Activated T-helper 2 cell treated with anti-CD3 and anti-CD28 coated beads, Interferon-gamma antibody, Interleukin-2, Interleukin-4, amounts not matched to agents 10 μg/mL and 5 μg/mL and 100 μg/mL, durations not matched to agents 14 hours and 24 hours and 36 hours (primary cell): ENCODE measurements at regions not wholly inside any gene's neighbourhood (a gene's known extent, or its start where the extent isn't known, plus 50 kb on each side); places are given as distances from the start of the nearest gene placed in this dataset.

Experiments
- DNase-seq: peaks from one replicate; pipeline ENCODE4 v3.0.0; 2021; ENCODE audit warnings: low spot score
- H3K27ac Mint-ChIP-seq: one replicate; pipeline ENCODE4 v1.8.0; 2021; ENCODE audit warnings: mixed read lengths
- H3K27me3 Mint-ChIP-seq: one replicate; pipeline ENCODE4 v1.8.0; 2021; ENCODE audit warnings: low read depth, mixed read lengths
- H3K36me3 Mint-ChIP-seq: one replicate; pipeline ENCODE4 v1.8.0; 2021; ENCODE audit warnings: low read depth, mixed read lengths
- H3K4me1 Mint-ChIP-seq: one replicate; pipeline ENCODE4 v1.8.0; 2021; ENCODE audit warnings: low read depth, mixed read lengths
- H3K4me3 Mint-ChIP-seq: one replicate; pipeline ENCODE4 v1.8.0; 2021; ENCODE audit warnings: low read depth, mild to moderate bottlenecking, moderate library complexity, mixed read lengths
- H3K9me3 Mint-ChIP-seq: one replicate; pipeline ENCODE4 v1.8.0; 2021; ENCODE audit warnings: mixed read lengths
- intact Hi-C: fragments of 100-400 bp; cut with micrococcal nuclease; formaldehyde crosslinking; loops from one replicate; pipeline ENCODE4 v1.15.1; 2023

DNA sequence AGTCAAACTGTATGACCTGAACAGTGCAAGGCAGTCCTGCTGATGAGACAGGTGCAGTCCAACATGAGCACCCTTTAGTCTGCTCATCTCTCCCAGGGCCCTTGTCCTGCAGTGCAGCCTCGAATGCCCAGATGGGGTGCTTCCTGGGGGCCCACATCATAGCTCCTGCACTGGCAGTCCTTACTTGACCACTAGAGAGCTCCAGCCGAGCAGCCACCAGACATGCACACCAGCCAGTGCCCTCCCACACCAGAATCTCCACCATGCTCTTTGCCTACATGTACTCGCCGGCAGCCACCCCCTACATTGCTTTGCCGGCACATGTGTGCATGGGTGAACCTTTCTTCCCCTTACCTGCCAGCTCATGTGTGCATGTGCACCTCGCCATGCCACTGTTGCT is 188.8 kb upstream of the GULP1 start:
- Mint-ChIP-seq H3K4me1 (no peaks in the 10 kb centered on the region), H3K4me3 (no peak overlapping the region), H3K27me3 (no peaks in the 10 kb centered on the region), H3K9me3 (no peaks in the 10 kb centered on the region), H3K36me3 (no peaks in the 10 kb centered on the region), H3K27ac (no peak overlapping the region)
- DNase-seq: no peak
- intact Hi-C loops: no loop called here

DNA sequence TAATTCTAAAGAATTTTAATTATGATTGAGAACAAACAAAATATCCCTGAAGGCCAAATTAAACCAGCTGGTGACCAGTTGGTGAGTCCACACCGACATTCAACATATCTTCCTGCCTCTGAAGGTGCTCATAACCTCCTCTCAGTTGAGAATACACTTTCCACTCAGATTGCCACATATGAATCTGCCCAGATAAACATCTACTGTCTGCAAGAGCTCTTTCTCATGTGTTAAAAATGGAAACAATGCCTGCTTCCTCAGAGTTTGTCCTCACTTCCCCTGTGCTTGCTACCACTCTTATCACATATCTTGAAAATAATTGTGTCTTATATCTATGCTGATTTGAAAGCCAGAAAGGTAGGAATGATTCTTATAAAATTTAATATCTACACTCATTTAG is 177.7 kb upstream of the GULP1 start:
- intact Hi-C loops: no loop called here
- Mint-ChIP-seq H3K27ac (no peak overlapping the region), H3K4me1 (no peaks in the 10 kb centered on the region), H3K27me3 (no peaks in the 10 kb centered on the region), H3K9me3 (no peaks in the 10 kb centered on the region), H3K4me3 (no peak overlapping the region), H3K36me3 (no peaks in the 10 kb centered on the region)
- no peak for DNase-seq

DNA sequence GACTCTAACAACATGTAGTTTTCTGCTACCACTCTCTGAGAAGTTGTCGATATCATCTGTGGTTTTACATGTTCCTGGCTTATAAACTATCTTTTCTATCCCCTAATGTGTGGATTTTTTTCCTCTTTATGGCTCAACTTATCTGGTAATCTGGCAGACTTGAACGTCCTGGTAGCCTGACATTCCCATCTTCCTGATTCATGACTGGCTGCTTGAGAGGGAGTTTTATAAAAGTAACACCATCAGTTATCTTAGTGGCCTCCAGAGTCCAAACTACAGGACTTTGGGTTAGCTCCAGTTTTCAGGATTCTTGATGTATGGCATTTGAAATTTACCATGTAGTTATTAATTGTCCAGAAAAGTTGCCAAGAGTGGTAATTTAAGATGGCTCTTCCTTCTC is 174.0 kb upstream of the GULP1 start:
- DNase-seq: no peak

DNA sequence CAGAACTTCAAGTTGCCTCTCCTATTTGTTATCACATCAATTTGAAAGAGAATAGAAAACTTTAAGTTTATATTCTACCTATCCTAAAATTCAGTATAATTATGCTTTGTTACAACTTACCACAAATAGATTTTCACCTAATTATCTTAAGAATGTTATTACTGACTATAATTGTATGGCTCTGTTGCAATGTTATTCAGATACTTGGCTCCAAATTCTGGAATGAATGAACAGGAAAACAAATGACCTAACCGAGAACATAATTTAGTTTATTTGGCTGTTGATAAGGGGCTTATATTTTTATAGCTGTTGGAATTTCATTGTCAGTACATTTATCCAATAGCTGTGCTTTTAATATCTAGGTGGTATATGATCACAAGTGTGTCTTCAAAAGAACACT is 173.2 kb upstream of the GULP1 start:
- no peak for DNase-seq
- Mint-ChIP-seq H3K4me1 (no peaks in the 10 kb centered on the region), H3K36me3 (no peaks in the 10 kb centered on the region), H3K9me3 (no peaks in the 10 kb centered on the region), H3K4me3 (no peak overlapping the region), H3K27me3 (no peaks in the 10 kb centered on the region), H3K27ac (no peak overlapping the region)
- intact Hi-C loops: no loop called here

More for the DNA sequence above, 174.0 kb upstream of the GULP1 start:
- Mint-ChIP-seq H3K36me3 (no peaks in the 10 kb centered on the region), H3K9me3 (no peaks in the 10 kb centered on the region), H3K4me3 (no peak overlapping the region), H3K4me1 (no peaks in the 10 kb centered on the region), H3K27ac (no peak overlapping the region), H3K27me3 (no peaks in the 10 kb centered on the region)
- intact Hi-C loops: no loop called here

DNA sequence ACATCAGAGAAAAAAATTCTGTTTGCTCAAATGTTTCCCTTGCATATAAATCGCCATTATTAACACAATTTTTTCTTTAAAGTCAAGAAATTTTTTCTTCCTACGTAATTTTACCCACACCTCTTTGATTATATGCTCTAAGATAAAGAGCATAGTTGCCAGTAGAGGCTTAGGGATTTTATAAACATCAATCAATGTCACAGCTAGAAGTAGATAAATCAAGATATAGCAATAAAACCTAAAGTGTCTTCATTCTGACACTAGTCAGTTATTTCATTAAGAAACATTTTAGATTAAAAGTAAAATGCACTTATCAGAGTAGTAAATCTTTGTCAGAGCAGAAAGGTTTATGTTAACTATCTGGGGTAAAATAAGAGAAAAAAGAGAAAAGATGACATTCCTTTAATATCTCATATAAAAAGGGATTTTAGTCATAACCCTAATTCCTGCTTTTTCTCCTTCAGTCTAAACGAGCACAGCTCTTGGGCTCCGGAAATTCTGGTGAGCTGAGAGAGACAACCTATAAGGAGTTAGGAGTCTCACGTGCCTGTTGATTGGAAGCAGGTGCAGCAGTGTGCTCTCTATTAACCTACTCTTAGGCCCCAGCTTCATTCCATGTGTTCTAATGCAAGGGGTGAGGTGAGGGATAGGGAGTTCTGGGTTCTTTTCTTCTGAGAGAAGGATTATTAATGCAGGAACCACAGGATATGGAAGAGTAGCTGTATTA is 172.4 kb upstream of the GULP1 start:
- intact Hi-C loops: no loop called here
- Mint-ChIP-seq H3K36me3 (no peaks in the 10 kb centered on the region), H3K4me1 (no peaks in the 10 kb centered on the region), H3K27me3 (no peaks in the 10 kb centered on the region), H3K4me3 (no peak overlapping the region), H3K27ac (no peak overlapping the region), H3K9me3 (no peaks in the 10 kb centered on the region)
- no peak for DNase-seq

DNA sequence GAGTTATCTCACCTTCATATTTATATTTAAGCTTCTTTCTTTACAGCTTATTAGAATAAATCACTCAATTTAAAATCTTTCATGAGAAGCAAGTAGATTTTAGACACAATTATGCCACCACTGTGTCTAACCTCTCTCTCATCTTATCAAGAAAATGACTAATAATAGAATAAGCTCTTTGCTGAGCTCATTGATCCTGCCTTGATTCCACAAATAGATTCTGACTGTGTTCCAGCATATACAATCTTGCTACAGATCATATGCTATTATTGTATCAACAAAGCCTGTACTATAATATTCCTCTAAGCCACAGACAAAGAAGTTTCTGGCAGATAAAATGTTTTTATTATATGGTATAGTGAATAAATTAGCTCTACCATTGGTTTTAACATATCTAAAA is 168.7 kb upstream of the GULP1 start:
- Mint-ChIP-seq H3K4me1 (no peaks in the 10 kb centered on the region), H3K36me3 (no peaks in the 10 kb centered on the region), H3K27me3 (no peaks in the 10 kb centered on the region), H3K9me3 (no peaks in the 10 kb centered on the region), H3K27ac (no peak overlapping the region), H3K4me3 (no peak overlapping the region)
- intact Hi-C loops: no loop called here
- no peak for DNase-seq

DNA sequence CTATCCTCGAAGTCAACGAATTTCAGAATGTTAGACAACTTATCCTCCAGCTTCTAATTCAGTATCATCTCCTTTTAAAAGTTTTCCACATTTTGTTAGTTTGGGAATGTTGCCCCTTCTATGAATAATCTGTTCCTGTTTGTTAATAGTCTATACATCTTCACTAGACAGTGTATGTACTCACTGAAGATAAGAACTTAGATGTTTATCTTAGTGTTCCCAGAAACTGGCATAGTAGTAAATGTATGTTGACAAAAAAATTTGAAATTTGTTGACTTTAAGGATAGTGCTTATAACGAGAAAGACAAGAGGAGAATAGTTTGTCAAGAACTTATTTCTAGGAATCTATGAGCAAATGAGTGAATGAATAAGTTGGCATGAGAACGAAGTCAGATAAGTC is 162.0 kb upstream of the GULP1 start:
- H3K9me3 Mint-ChIP-seq: no peaks in the 10 kb centered on the region
- H3K36me3 Mint-ChIP-seq: no peaks in the 10 kb centered on the region
- no peaks in the 10 kb centered on the region for H3K4me1 Mint-ChIP-seq
- no peak overlapping the region for H3K27ac Mint-ChIP-seq
- no peaks in the 10 kb centered on the region for H3K27me3 Mint-ChIP-seq
- DNase-seq: no peak
- H3K4me3 Mint-ChIP-seq: no peak overlapping the region
- intact Hi-C loops: no loop called here

DNA sequence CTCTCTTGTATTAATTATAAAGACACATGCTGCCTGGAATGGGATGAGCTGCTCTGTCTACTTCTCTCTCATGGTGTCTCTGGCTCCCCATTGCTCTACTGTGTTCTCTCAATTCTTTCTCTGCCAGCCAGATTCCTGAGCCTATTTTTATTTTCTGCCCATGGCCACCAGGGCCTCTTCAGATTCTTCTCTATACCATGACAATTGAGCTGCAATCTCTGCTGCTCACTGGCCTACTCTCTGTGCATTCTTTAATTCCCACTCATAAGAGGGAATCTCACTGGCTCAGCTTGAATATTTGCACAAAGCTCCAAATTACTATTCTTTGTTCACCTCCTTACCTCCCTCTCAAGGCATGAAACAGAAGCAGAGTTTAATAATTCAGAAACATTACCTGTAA is 161.4 kb upstream of the GULP1 start:
- Mint-ChIP-seq H3K9me3 (no peaks in the 10 kb centered on the region), H3K27me3 (no peaks in the 10 kb centered on the region), H3K4me3 (no peak overlapping the region), H3K4me1 (no peaks in the 10 kb centered on the region), H3K27ac (no peak overlapping the region), H3K36me3 (no peaks in the 10 kb centered on the region)
- DNase-seq: no peak
- intact Hi-C loops: no loop called here

DNA sequence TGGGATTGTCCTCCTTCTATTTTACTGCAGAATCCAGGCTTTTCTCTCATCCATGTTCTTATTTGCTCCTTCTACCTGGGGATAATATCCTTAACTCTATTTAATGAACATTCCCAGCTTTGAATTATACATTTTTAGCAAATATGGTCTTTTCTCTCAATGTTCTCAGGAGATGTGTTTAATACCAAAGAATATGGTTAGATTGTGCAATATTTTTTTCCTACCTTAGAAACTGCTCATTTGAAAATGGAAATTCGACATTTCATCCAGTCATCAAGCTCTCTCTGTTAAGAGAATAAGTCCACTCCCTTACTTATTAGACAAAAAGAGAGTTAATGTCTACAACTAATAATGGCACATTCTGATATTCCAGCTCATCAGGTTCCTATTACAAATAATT is 160.4 kb upstream of the GULP1 start:
- intact Hi-C loops: no loop called here
- H3K4me1 Mint-ChIP-seq: no peaks in the 10 kb centered on the region
- H3K9me3 Mint-ChIP-seq: no peaks in the 10 kb centered on the region
- no peak overlapping the region for H3K4me3 Mint-ChIP-seq
- H3K27ac Mint-ChIP-seq: no peak overlapping the region
- H3K27me3 Mint-ChIP-seq: no peaks in the 10 kb centered on the region
- no peak for DNase-seq
- H3K36me3 Mint-ChIP-seq: no peaks in the 10 kb centered on the region

DNA sequence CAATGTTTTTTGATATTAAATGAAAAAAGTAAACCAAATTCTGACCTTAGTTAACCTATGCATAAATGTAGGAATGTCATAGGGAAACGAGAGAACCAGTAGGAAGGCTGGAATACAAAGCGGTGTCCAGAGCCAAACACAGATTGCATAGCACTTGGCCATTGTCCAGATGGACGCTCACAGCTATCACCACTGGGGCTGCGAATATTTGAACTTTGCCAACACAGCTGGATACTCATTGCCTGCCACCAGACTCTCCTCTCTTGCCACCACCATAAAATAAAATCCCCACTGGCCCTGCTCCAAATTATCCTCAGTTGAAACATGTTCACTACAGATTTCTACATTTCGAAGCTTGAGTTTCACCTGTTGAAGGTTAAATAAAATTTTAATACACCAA is 159.3 kb upstream of the GULP1 start:
- no peak for DNase-seq
- H3K27me3 Mint-ChIP-seq: no peaks in the 10 kb centered on the region
- H3K9me3 Mint-ChIP-seq: no peaks in the 10 kb centered on the region
- intact Hi-C loops: no loop called here
- no peak overlapping the region for H3K27ac Mint-ChIP-seq
- no peaks in the 10 kb centered on the region for H3K4me1 Mint-ChIP-seq
- H3K4me3 Mint-ChIP-seq: no peak overlapping the region
- no peaks in the 10 kb centered on the region for H3K36me3 Mint-ChIP-seq

DNA sequence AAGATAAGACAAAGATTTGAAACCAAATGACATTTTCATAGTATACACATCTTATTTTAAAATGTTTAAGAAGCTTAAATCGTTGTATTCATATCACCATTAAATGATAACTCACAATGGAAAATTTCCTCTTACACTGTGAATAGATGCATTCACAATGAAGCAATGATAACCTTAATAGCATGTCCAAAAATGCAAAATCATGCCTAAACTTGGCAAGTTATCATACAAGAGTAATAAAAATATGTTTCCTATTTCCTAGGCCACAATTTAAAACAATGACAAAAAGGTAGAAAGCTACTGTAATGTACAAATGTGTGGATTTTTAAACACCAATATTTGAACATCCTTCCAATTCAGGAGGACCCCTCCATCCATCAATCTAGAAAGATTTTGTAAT is 157.4 kb upstream of the GULP1 start:
- Mint-ChIP-seq H3K27me3 (no peaks in the 10 kb centered on the region), H3K9me3 (no peaks in the 10 kb centered on the region), H3K4me1 (no peaks in the 10 kb centered on the region), H3K27ac (no peak overlapping the region), H3K36me3 (no peaks in the 10 kb centered on the region), H3K4me3 (no peak overlapping the region)
- intact Hi-C loops: no loop called here
- DNase-seq: no peak

DNA sequence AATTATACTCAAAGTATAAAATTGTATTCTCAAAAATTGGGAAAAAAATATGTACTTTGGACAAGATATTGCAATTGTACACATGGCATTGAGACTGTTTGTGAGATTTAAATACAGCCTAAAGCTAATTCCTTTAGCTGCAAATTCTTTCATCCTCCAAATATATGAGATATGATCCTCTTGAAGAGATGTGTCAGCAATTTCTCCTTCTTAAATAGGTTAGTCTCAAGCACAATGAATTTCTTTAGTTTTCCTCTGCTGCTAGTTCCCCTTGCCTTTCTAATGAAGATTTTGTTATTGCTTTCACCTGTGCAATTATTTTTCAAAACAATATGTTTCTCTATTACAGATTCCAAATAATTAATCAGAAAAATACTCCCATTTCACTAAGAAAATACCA is 153.4 kb upstream of the GULP1 start:
- Mint-ChIP-seq H3K27ac (no peak overlapping the region), H3K36me3 (no peaks in the 10 kb centered on the region), H3K4me3 (no peak overlapping the region), H3K9me3 (no peaks in the 10 kb centered on the region), H3K4me1 (no peaks in the 10 kb centered on the region), H3K27me3 (no peaks in the 10 kb centered on the region)
- intact Hi-C loops: no loop called here
- no peak for DNase-seq

DNA sequence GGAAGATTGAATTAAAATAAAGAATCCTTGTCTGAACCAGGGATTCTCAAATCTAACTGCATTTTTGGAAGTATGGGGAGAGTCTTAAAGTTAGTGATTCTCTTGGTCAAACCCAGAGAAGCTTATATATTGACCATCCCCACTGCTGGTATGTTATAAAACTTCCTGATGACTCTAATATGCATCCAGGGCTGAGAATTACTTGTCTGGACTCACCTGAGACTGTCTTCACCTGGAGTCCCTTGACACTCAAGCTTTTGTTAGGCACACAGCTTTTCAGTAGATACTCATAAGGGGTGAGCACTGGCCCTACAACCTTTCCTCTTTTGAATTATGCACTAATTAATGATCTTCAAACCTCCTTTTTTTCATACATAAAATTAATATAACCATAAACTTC is 149.6 kb upstream of the GULP1 start:
- Mint-ChIP-seq H3K27me3 (no peaks in the 10 kb centered on the region), H3K36me3 (no peaks in the 10 kb centered on the region), H3K27ac (no peak overlapping the region), H3K4me1 (no peaks in the 10 kb centered on the region), H3K4me3 (no peak overlapping the region), H3K9me3 (no peaks in the 10 kb centered on the region)
- no peak for DNase-seq
- intact Hi-C loops: no loop called here
